Activated CD8-positive, alpha-beta memory T cell treated with anti-CD3 and anti-CD28 coated beads, Interleukin-2, amount 50 U/mL, for 24 hours (primary cell): ENCODE measurements at regions not wholly inside any gene's neighbourhood (a gene's known extent, or its start where the extent isn't known, plus 50 kb on each side); places are given as distances from the start of the nearest gene placed in this dataset.

Experiments used
- DNase-seq: peaks from one replicate; pipeline ENCODE4 v3.0.0-alpha.2; 2020; ENCODE audit errors: extremely low read depth

GRCh38 chr6:170085475-170086401 lies 205.1 kb downstream of the DLL1 start:
- no peak for DNase-seq

- no peak for DNase-seq
Measured at GRCh38 chr6:170084166-170084730, 206.6 kb downstream of the DLL1 start.

- no peak for DNase-seq
Measured at GRCh38 chr6:170083236-170084051, 207.4 kb downstream of the DLL1 start.

GRCh38 chr6:170082531-170083187 lies 208.2 kb downstream of the DLL1 start:
- no peak for DNase-seq

DNA sequence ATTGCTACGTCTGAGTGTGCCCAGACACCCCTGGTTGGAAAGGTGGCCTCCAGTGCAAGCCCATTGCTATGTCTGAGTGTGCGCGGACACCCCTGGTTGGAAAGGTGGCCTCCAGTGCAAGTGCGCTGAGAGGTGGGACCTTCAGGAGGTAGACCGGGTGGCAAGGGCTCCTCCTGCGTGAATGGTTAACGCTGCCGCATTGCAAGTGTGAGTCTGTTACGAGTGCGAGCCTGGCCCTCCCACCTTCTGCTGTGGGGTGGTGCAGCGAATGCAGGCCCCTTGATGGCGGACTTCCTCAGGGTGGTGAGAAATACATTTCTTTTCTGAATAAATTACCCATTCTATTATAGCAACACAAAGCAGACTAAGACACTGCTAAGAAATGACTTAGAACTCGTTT lies 208.8 kb downstream of the DLL1 start:
- DNase-seq: no peak

- DNase-seq: no peak
Measured at GRCh38 chr6:170081556-170081955, 209.3 kb downstream of the DLL1 start.

GRCh38 chr6:170080828-170081371 lies 210.0 kb downstream of the DLL1 start:
- DNase-seq: no peak

DNA sequence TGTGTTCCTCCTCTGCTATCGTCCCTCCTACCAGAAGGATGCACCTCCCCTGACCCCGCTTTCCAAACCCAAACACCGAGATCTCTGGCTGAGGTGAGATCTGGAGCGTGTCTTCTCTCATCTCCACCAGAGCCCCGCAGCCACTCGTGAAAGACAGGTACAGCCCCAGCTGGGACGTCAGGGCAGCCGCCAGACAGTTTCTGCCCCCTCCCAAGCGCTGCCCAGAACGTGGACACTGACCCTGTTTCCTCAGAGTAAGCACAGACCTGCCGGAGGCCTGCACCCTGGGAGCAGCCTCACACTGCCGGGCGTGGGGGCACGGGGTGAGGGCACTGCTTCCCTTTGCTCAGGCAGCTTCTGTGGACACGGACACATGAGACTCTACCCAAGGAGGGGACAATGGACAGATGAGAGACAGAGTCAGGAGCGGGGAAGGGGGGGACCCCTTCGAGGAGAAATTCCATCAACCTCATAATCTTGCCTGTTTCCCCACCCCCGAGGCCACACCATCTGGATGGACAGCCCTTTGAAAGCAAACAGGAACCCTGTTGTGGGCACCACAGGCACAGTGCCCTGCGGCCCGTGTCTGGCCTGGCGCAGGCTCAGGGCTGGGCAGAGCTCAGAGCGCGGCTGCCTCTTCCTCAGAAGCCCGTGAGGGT lies 210.6 kb downstream of the DLL1 start:
- DNase-seq: no peak

DNA sequence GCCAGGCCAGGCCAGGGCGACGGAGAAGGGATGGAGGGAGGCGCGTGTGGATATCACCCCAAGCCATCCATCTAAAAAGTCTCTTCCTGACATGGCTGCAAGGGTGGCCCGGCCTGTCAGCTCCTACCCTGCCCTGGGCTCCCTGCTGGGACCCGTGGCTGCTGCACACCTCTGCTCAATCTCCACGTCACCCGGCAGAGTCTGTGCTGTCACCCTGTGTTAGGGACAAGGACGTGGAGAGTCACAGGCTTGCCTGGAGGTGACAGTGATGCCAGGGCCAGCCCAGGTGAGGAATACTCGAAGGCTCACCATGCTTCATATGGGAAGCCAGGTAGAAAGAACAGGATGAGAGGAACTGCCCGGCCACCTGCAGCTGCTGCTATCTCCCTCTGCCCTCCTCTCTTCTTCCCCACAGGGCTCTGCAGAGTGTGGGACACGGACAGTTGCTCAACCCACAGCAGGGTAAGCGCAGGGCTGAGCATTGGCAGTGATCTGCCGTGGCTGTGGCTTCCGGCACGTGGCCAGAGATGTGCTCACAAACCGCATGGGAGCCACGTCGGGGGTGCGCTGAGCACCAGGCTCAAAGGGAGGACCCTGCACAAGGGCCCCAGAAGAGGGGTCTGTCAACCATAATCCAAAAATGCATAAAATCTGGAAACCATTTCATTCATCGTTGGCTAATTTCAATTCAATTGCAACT lies 214.3 kb downstream of the DLL1 start:
- no peak for DNase-seq

DNA sequence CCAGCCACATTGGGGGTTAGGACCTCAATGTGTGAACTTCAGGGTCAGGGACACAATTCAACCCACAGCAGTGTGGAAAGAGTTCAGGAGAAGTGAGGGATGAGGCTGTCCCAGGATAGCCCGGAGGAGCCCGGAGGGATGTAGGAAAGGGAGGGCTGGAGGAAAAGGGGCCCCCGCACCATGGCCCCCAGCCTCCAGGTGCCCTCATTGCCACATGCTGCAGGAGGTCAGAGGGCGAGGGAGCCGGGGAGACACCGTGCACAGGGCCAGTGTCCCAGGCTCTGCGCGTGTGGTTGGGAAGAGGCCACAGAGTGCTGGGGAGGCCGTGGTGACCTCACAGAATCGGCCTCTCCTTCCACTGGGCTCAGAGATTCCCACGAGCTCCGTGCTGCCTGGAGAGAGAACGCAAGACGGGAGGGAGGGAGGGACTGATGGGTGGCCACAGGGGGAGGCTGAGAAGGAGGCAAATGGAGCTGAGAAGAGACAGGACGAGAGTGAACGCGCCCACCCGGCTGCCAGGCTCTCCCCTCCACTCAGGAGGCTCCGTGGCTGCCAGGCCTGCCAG lies 215.1 kb downstream of the DLL1 start:
- no peak for DNase-seq

GRCh38 chr6:170074907-170075306 lies 216.0 kb downstream of the DLL1 start:
- DNase-seq: no peak

DNA sequence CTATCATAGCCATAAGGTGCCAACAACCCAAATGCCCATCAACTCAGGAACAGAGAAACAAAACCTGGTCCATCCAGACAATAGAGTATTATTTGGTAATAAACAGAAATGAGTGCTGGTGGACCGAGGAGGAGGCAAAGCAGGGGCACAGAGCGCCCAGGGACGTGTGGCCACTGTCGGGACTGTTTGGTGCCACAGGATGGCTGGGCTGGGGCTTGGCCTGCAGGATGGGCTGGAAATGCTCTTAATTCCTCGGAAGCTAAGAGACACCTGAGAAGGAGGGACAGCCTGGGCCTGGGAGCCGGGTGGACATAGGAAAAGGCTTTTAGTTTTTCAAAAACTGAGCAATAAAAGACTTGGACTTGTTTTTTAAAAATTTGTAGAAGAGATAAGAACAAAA lies 216.4 kb downstream of the DLL1 start:
- no peak for DNase-seq

DNA sequence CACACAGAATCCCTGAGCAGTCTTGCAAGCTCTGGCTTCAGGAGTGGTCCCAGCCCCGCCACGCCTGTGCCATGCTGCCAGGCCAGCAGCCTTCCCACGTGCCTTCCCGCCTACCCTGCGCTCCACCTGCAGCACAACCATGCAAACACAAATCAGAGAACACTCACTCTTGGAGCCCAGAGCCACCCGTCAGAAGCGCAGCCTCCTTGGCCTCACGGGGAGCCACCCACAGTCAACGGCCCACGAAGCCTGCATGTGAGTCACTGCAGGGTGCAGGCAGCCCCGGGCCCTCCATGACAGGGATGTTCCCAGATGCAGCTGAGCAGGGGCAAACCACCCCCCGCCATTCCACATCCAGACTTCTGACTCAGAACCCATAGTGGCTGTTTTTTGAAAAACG lies 217.0 kb downstream of the DLL1 start:
- no peak for DNase-seq

DNA sequence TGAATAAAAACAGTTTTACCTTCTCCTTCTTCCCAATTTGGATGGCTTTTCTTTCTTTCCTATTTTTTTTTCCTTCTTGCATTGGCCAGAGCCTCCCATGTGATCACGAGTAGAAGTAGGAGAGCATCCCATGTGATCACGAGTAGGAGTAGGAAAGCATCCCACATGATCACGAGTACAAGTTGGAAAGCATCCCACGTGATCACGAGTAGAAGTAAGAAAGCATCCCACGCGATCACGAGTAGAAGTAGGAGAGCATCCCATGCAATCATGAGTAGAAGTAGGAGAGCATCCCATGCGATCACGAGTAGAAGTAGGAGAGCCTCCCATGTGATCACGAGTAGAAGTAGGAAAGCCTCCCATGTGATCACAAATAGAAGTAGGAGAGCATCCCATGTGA lies 218.6 kb downstream of the DLL1 start:
- DNase-seq: no peak

DNA sequence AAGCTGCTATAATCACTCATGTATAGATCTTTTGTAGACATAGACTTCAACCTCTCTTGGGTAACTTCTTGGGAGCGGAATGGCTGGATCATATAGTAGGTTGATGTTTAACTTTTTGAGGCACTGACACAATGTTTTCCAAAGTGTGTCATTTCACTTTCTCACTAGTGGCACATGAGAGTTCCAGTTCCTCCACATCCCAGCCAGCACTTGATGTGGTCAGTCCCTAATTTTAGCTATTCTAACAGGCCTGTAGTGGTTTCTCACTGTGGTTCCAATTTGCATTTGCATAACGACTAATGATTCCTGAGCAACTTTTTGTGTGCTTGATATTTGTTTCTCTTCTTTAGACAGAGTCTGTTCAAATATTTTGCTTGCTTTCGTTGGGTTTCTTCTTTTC lies 221.3 kb downstream of the DLL1 start:
- DNase-seq: no peak

DNA sequence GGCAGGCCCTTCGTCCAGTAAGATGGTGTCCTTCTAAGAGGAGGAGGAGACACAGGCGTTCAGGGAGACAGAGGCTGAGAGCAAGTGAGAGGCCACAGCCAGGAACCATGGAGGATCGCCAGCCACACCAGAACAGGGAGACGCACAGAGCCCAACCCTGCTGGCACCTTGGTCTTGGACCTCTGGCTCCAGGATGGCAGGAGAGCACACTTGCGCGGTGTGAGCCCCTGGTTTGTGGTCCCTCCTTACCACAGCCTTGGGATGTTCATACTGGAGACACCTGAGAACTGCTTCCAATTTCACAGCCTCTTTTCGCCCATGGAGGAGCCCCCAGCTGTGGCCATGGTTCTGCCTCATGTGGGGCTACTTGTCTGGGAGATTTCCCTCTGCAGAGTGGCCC lies 222.4 kb downstream of the DLL1 start:
- no peak for DNase-seq

DNA sequence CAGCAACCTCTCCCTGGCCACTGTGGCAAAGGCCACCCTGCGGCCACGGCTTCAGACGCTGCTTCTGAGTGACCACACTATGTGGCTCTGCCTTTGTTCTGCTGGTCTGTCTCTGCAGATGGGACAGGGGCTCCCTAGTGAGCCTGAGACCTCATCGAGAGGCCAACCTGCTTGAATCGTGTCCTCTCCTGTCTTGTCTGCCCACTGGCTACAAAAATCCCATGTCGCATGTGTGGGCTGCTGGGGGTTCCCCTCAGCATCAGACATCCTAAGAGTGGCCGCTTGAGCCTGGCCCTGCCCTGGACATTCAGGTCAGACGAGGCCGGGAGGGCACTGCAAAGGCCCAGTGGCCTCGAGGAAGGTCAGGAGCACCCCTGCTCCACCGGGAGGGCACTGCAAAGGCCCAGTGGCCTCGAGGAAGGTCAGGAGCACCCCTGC lies 222.9 kb downstream of the DLL1 start:
- no peak for DNase-seq

GRCh38 chr6:170067181-170067641 lies 223.7 kb downstream of the DLL1 start:
- DNase-seq: no peak

DNA sequence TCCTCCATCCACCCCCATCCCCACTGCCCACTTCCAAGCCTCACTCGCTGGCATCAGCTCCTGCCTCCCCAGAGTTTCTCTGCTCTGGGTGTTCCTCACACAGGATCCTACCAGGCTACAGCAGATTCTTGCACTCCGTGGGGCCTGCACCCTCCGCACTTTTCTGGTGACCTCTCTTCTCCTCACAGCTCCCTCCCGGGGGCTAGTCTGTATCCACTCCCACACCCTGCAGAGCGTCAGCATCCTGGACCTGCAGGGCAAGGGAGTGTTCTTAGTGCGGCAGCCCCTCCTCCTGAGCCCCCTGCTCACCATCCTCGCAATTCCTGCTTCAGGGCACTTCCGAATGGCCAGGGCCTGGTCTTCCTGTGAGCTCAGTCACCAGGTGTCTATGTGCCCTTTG lies 224.2 kb downstream of the DLL1 start:
- DNase-seq: no peak
